ENCODE measurements at regions not wholly inside any gene's neighbourhood (a gene's known extent, or its start where the extent isn't known, plus 50 kb on each side); places are given as distances from the start of the nearest gene placed in this dataset.

GRCh38 chr7:93813514-93813913 is 77.0 kb downstream of the TFPI2 start:
- no peak overlapping the region for H3K4me2 ChIP-seq (ENCODE audit: insufficient read depth, low read length)
- intact Hi-C loops (cut with micrococcal nuclease): no loop called here
- H3K4me1 ChIP-seq (ENCODE audit: control insufficient read depth, extremely low read depth, insufficient read depth, low read length): no peaks in the 10 kb centered on the region
- ChIA-PET CTCF (no interaction called here), POLR2A (no interaction called here)
- H3K27me3 ChIP-seq (ENCODE audit: control insufficient read depth in 2 of 2, insufficient read depth in 2 of 2, low read length in 2 of 2): peaks cover 0 to 2% of the 10 kb centered on the region in 2 experiments
- DNase-seq (ENCODE audit: low read depth, low spot score) (no peak), FAIRE-seq (no peak)
- TF ChIP-seq MYC (IDR thresholded peaks at IDR 0.05; ENCODE audit: low read depth, low read length): no peak
- TF ChIP-seq EZH2 (IDR thresholded peaks at IDR 0.05; ENCODE audit: borderline replicate concordance, low read depth, low read length, severe bottlenecking): no peak
- no peak for TF ChIP-seq JUN (IDR thresholded peaks at IDR 0.05; ENCODE audit: borderline replicate concordance, insufficient read depth, insufficient read length, low read depth)
- TF ChIP-seq MAX (IDR thresholded peaks at IDR 0.05; ENCODE audit: insufficient read depth, insufficient read length): no peak
- no peak for TF ChIP-seq FOS (IDR thresholded peaks at IDR 0.05; ENCODE audit: borderline replicate concordance, insufficient read depth, low read length)
- no peak for TF ChIP-seq GATA2 (IDR thresholded peaks at IDR 0.05; ENCODE audit: insufficient read depth, insufficient read length, low read depth, low read length)
- TF ChIP-seq CTCF (IDR thresholded peaks at IDR 0.05; ENCODE audit: extremely low read depth in 1 of 2, insufficient read depth in 1 of 2, low read depth in 1 of 2, low read length in 2 of 2): no peak
- TF ChIP-seq POLR2AphosphoS5 (IDR thresholded peaks at IDR 0.05; ENCODE audit: insufficient read depth, low read depth, low read length): no peak
- no peak for TF ChIP-seq POLR2A (IDR thresholded peaks at IDR 0.05; ENCODE audit: low read depth, low read length)
- no peaks in the 10 kb centered on the region for H3K36me3 ChIP-seq (ENCODE audit: control insufficient read depth in 2 of 2, extremely low read depth in 1 of 2, insufficient read depth in 2 of 2, low read length in 2 of 2)
- no peaks in the 10 kb centered on the region for H3K79me2 ChIP-seq (ENCODE audit: control insufficient read depth, insufficient read depth, low read length)
- no peak overlapping the region for H3K9ac ChIP-seq (replicated peaks; ENCODE audit: extremely low read depth, insufficient read depth, low read length)
- no peak overlapping the region for H3K27ac ChIP-seq (ENCODE audit: insufficient read depth, low read depth, low read length)
- dilution Hi-C loops (cut with MboI; ENCODE audit: extremely low pct_ligation_motif_present, low sequenced_read_pairs): no loop called here
- H3K9me3 ChIP-seq (replicated peaks; ENCODE audit: control insufficient read depth, insufficient read depth, low read length): no peaks in the 10 kb centered on the region
- no peak overlapping the region for H3K4me3 ChIP-seq (replicated peaks in 1 of 3; ENCODE audit: insufficient read depth in 1 of 3, low read depth in 1 of 3, low read length in 3 of 3)
- H2AFZ ChIP-seq (ENCODE audit: low read depth, low read length): no peak overlapping the region
- BruUV-seq (replicated peaks): no TSS peak
- H3K9me1 ChIP-seq (replicated peaks; ENCODE audit: control insufficient read depth, extremely low read depth, insufficient read depth, low read length): no peaks in the 10 kb centered on the region
- H4K20me1 ChIP-seq (replicated peaks; ENCODE audit: control insufficient read depth, extremely low read depth, insufficient read depth, low read length): no peaks in the 10 kb centered on the region

Data from endothelial cell of umbilical vein (primary cell).